CD4-positive, alpha-beta T cell (primary cell): ENCODE measurements at regions not wholly inside any gene's neighbourhood (a gene's known extent, or its start where the extent isn't known, plus 50 kb on each side); places are given as distances from the start of the nearest gene placed in this dataset.

Experiments used
- ATAC-seq: fragments of 200-7000 bp; cut with Tn5 transposase; one replicate; pipeline ENCODE4 v1.10.0; 2022; ENCODE audit warnings: mild to moderate bottlenecking; ENCODE audit not compliant: poor library complexity
- CTCF ChIA-PET: fragments of 350-600 bp; sonication (Branson Sonifier 250); formaldehyde crosslinking; loops from one replicate; lab custom pipeline; 2021; ENCODE audit warnings: antibody characterized with exemption, inconsistent platforms; lab: Charles Lee
- POLR2A ChIA-PET: fragments of 350-600 bp; sonication (Branson Sonifier 250); formaldehyde crosslinking; loops from one replicate; lab custom pipeline; 2021; ENCODE audit warnings: antibody characterized with exemption, inconsistent platforms; lab: Charles Lee
- DNase-seq, 14 experiments: peaks; one replicate each; pipeline ENCODE4 v3.0.0-alpha.2; 2013 to 2020; ENCODE audit warnings: mixed read lengths in 2 of 14
- H3K27ac ChIP-seq, 2 donors: one replicate each; pipeline versions ENCODE4 v1.5.1 to v1.7.0; 2013; ENCODE audit warnings: low read length in 2 of 2, low read depth in 1 of 2, mild to moderate bottlenecking in 1 of 2
- H3K27me3 ChIP-seq, 2 experiments: 1 replicate in 1 of 2; 2 replicates in 1 of 2; pipeline versions ENCODE4 v1.6.1 to v1.7.0; 2013; ENCODE audit warnings: low read length in 2 of 2, control low read depth in 1 of 2, mild to moderate bottlenecking in 1 of 2, moderate library complexity in 1 of 2; ENCODE audit not compliant: insufficient read depth in 2 of 2, control insufficient read depth in 1 of 2
- H3K36me3 ChIP-seq: one replicate; pipeline ENCODE4 v1.6.1; 2013; ENCODE audit warnings: low read length, control low read depth; ENCODE audit not compliant: insufficient read depth
- H3K4me1 ChIP-seq: one replicate; pipeline ENCODE4 v1.6.1; 2013; ENCODE audit warnings: low read length, control low read depth; ENCODE audit not compliant: insufficient read depth
- H3K4me3 ChIP-seq: one replicate; pipeline ENCODE4 v1.5.1; 2013; ENCODE audit warnings: mild to moderate bottlenecking, low read length, moderate library complexity
- H3K9me3 ChIP-seq, 2 experiments: 1 replicate in 1 of 2; 2 replicates in 1 of 2; pipeline versions ENCODE4 v1.6.1 to v1.7.0; 2013; ENCODE audit warnings: low read length in 2 of 2, mild to moderate bottlenecking in 2 of 2, control low read depth in 1 of 2, moderate library complexity in 1 of 2; ENCODE audit not compliant: control insufficient read depth in 1 of 2, insufficient read depth in 1 of 2
- H3K27ac Mint-ChIP-seq: one replicate; pipeline ENCODE4 v1.8.0; 2020; ENCODE audit warnings: mixed read lengths
- H3K27me3 Mint-ChIP-seq: one replicate; pipeline ENCODE4 v1.8.0; 2021; ENCODE audit warnings: mixed read lengths
- H3K36me3 Mint-ChIP-seq: one replicate; pipeline ENCODE4 v1.8.0; 2021; ENCODE audit warnings: low read depth, mixed read lengths
- H3K4me1 Mint-ChIP-seq: one replicate; pipeline ENCODE4 v1.8.0; 2021; ENCODE audit warnings: low read depth, mixed read lengths
- H3K4me3 Mint-ChIP-seq: one replicate; pipeline ENCODE4 v1.8.0; 2020; ENCODE audit warnings: mild to moderate bottlenecking, mixed read lengths
- H3K9me3 Mint-ChIP-seq: one replicate; pipeline ENCODE4 v1.8.0; 2020; ENCODE audit warnings: mixed read lengths
- intact Hi-C, 2 experiments: fragments of 100-400 bp; cut with DNase I in 1 of 2; cut with micrococcal nuclease in 1 of 2; formaldehyde crosslinking; loops; one replicate each; pipeline versions ENCODE4 v1.15.1 to v1.9.0; 2023 to 2025; cut with DNase I, micrococcal nuclease
- TF ChIP-seq, protein P1 (sequence below): fragments of 200-600 bp; IDR thresholded peaks from one replicate; pipeline ENCODE4 v1.8.0; 2022; ENCODE audit warnings: antibody characterized with exemption, mild to moderate bottlenecking

GRCh38 chr2:43027097-43027873, 199.1 kb downstream of the ZFP36L2 start:
- no peak for ATAC-seq
- H3K4me3 ChIP-seq: no peak overlapping the region

GRCh38 chr2:43026426-43027096, 199.8 kb downstream of the ZFP36L2 start:
- Mint-ChIP-seq H3K9me3 (peaks cover 2% of the 10 kb centered on the region), H3K27ac (no peak overlapping the region), H3K36me3 (no peaks in the 10 kb centered on the region), H3K4me1 (peaks cover 34% of the 10 kb centered on the region), H3K27me3 (no peaks in the 10 kb centered on the region), H3K4me3 (no peak overlapping the region)
- intact Hi-C loops: loop anchor here in 1 of 2 experiments (5.0 kb wide), 2 partner anchors 101 to 461 kb away; no protein-coding TSS in a partner anchor
- Histone ChIP-seq H3K36me3 (no peaks in the 10 kb centered on the region), H3K27me3 (no peaks in the 10 kb centered on the region), H3K4me1 (peaks cover 10% of the 10 kb centered on the region), H3K4me3 (no peak overlapping the region), H3K9me3 (peaks cover 0 to 11% of the 10 kb centered on the region in 2 experiments), H3K27ac (no peak overlapping the region)
- DNase-seq: no peak
- POLR2A ChIA-PET: interaction anchor here (1.1 kb wide), 1 partner anchor 196 kb away, joined by 4 read pairs; no protein-coding TSS in a partner anchor
- TF ChIP-seq, protein P1, sequence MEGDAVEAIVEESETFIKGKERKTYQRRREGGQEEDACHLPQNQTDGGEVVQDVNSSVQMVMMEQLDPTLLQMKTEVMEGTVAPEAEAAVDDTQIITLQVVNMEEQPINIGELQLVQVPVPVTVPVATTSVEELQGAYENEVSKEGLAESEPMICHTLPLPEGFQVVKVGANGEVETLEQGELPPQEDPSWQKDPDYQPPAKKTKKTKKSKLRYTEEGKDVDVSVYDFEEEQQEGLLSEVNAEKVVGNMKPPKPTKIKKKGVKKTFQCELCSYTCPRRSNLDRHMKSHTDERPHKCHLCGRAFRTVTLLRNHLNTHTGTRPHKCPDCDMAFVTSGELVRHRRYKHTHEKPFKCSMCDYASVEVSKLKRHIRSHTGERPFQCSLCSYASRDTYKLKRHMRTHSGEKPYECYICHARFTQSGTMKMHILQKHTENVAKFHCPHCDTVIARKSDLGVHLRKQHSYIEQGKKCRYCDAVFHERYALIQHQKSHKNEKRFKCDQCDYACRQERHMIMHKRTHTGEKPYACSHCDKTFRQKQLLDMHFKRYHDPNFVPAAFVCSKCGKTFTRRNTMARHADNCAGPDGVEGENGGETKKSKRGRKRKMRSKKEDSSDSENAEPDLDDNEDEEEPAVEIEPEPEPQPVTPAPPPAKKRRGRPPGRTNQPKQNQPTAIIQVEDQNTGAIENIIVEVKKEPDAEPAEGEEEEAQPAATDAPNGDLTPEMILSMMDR: no peak
- CTCF ChIA-PET: interaction anchor here (0.6 to 1.0 kb wide), 2 partner anchors 203 to 458 kb away, joined by 3 to 4 read pairs; no protein-coding TSS in a partner anchor
- ATAC-seq: no peak

More at GRCh38 chr2:43027097-43027873, 199.1 kb downstream of the ZFP36L2 start:
- DNase-seq: peak in 1 of 14 experiments; percentile 26
- no peaks in the 10 kb centered on the region for H3K36me3 Mint-ChIP-seq
- no peak overlapping the region for H3K4me3 Mint-ChIP-seq
- intact Hi-C loops: loop anchor here in 1 of 2 experiments (5.0 kb wide), 2 partner anchors 100 to 460 kb away; no protein-coding TSS in a partner anchor
- H3K4me1 ChIP-seq: peaks cover 15% of the 10 kb centered on the region
- CTCF ChIA-PET: no interaction called here
- H3K4me1 Mint-ChIP-seq: peaks cover 38% of the 10 kb centered on the region
- no peak overlapping the region for H3K27ac Mint-ChIP-seq
- H3K36me3 ChIP-seq: no peaks in the 10 kb centered on the region
- no peaks in the 10 kb centered on the region for H3K27me3 ChIP-seq
- TF ChIP-seq, protein P1: no peak
- POLR2A ChIA-PET: no interaction called here
- H3K9me3 Mint-ChIP-seq: peaks cover 2% of the 10 kb centered on the region
- no peaks in the 10 kb centered on the region for H3K27me3 Mint-ChIP-seq
- H3K27ac ChIP-seq: no peak overlapping the region
- H3K9me3 ChIP-seq: peaks cover 0 to 3% of the 10 kb centered on the region in 2 experiments

DNA sequence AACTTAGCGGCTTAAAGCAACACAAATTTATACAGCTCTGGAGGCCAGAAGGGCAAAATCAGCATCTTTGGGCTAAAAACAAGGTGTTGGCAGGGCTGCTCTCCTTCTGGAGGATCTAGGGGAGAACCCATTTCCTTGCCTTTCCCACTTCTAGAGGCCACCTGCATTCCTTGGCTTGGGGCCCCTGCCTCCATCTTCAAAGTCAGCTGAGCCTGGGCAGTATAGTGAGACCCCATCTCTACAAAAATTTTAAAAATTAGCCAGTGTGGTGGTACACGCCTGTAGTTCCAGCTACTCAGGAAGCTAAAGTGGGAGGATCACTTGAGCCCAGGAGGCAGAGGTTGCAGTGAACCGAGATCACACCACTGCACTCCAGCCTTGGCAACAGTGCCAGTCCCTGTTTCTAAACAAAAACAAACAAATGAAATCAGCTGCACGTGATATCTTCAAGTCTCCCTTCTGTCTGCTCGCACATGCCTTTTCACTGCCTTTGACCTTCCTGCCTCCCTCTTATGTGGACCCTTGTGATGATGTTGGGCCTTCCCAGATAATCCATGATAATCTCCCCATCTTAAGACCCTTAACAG, 200.6 kb downstream of the ZFP36L2 start:
- DNase-seq (no peak), ATAC-seq (no peak)
- intact Hi-C loops: loop anchor here (2.0 to 5.0 kb wide), 3 partner anchors 101 to 461 kb away; no protein-coding TSS in a partner anchor
- Histone ChIP-seq H3K27ac (no peak overlapping the region), H3K36me3 (no peaks in the 10 kb centered on the region), H3K4me3 (no peak overlapping the region), H3K4me1 (peaks cover 10% of the 10 kb centered on the region), H3K9me3 (peaks cover 0 to 13% of the 10 kb centered on the region in 2 experiments), H3K27me3 (no peaks in the 10 kb centered on the region)
- POLR2A ChIA-PET: interaction anchor here (1.1 kb wide), 1 partner anchor 196 kb away, joined by 4 read pairs; no protein-coding TSS in a partner anchor
- peak overlapping the region; percentile 18 for H3K4me3 Mint-ChIP-seq
- H3K36me3 Mint-ChIP-seq: no peaks in the 10 kb centered on the region
- peaks cover 2% of the 10 kb centered on the region for H3K9me3 Mint-ChIP-seq
- no peak overlapping the region for H3K27ac Mint-ChIP-seq
- CTCF ChIA-PET: interaction anchor here (0.6 to 1.0 kb wide), 2 partner anchors 203 to 459 kb away, joined by 3 to 4 read pairs; no protein-coding TSS in a partner anchor
- peaks cover 29% of the 10 kb centered on the region for H3K4me1 Mint-ChIP-seq
- H3K27me3 Mint-ChIP-seq: no peaks in the 10 kb centered on the region
- TF ChIP-seq, protein P1: no peak
